MM.1S (cell line): ENCODE measurements at regions not wholly inside any gene's neighbourhood (a gene's known extent, or its start where the extent isn't known, plus 50 kb on each side); places are given as distances from the start of the nearest gene placed in this dataset.

Experiments
- CTCF ChIP-seq: fragments of 300-600 bp; sonication (generic); IDR thresholded peaks from 2 replicates; pipeline ENCODE4 v1.5.1; 2016; ENCODE audit warnings: antibody characterized with exemption, low read length, mixed read lengths
- EZH2 ChIP-seq: fragments of 300-600 bp; sonication (generic); optimal IDR thresholded peaks from 2 replicates; pipeline ENCODE3; 2017; ENCODE audit warnings: low read depth, mild to moderate bottlenecking, antibody characterized with exemption, low read length, mixed read lengths
- EZH2phosphoT487 ChIP-seq: fragments of 300-600 bp; sonication (generic); IDR thresholded peaks from 2 replicates; pipeline ENCODE4 v1.6.1; 2018; ENCODE audit warnings: antibody characterized with exemption, low read length

GRCh38 chr9:22232971-22233370, 213.7 kb upstream of the DMRTA1 start:
- TF ChIP-seq CTCF (no peak), EZH2 (no peak), EZH2phosphoT487 (no peak)
